ENCODE measurements at regions not wholly inside any gene's neighbourhood (a gene's known extent, or its start where the extent isn't known, plus 50 kb on each side); places are given as distances from the start of the nearest gene placed in this dataset. TPM values are rescaled to one million over a fixed set of nuclear protein-coding genes. Genes with fewer than 3 reads are reported as not detected.

DNA sequence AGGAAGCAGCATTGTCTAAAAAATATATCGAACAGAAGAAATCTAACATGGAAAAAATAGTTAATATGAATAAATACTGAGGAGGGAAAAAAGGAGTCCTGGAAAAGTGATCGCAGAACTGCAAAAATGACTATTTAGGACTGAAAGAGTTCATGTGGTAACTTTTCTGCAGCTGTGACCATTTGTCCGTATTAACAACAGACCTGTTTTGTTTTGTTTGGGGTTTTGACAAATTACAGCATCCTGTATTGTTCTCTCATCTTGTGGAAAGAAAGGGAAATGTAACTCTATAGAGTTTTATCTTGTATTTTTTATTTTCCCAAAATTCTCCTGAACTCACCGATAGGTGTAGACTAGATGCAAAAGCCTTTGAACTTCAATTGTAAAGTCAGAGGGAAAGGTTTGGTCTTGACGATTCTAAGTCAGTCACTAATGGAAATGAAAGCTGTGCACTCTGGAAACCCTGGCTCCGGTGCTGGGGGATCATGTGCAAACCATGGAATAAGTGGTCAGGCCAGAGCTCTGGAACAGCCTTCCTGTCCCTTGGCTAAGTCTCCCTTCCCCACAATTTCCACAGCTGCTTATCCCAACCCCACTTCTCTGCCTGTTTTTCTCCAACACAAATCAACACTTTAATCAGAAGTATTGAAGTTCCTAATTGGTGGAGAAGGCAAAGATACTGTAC, 51.2 kb upstream of the MARCKS start:
- Histone ChIP-seq H3K4me2 (ENCODE audit: insufficient read depth, low read length) (no peak overlapping the region), H3K9me1 (replicated peaks; ENCODE audit: control insufficient read depth, extremely low read depth, insufficient read depth, low read length) (no peaks in the 10 kb centered on the region), H3K4me1 (ENCODE audit: control insufficient read depth, extremely low read depth, insufficient read depth, low read length) (no peaks in the 10 kb centered on the region), H3K36me3 (ENCODE audit: control insufficient read depth in 2 of 2, extremely low read depth in 1 of 2, insufficient read depth in 2 of 2, low read length in 2 of 2) (no peaks in the 10 kb centered on the region), H3K4me3 (replicated peaks in 1 of 3; ENCODE audit: insufficient read depth in 1 of 3, low read depth in 1 of 3, low read length in 3 of 3) (no peak overlapping the region), H2AFZ (ENCODE audit: low read depth, low read length) (no peak overlapping the region), H3K9me3 (replicated peaks; ENCODE audit: control insufficient read depth, insufficient read depth, low read length) (no peaks in the 10 kb centered on the region), H3K27me3 (ENCODE audit: control insufficient read depth in 2 of 2, insufficient read depth in 2 of 2, low read length in 2 of 2) (no peaks in the 10 kb centered on the region), H4K20me1 (replicated peaks; ENCODE audit: control insufficient read depth, extremely low read depth, insufficient read depth, low read length) (no peaks in the 10 kb centered on the region), H3K27ac (ENCODE audit: insufficient read depth, low read depth, low read length) (no peak overlapping the region), H3K9ac (replicated peaks; ENCODE audit: extremely low read depth, insufficient read depth, low read length) (no peak overlapping the region), H3K79me2 (ENCODE audit: control insufficient read depth, insufficient read depth, low read length) (no peaks in the 10 kb centered on the region)
- TF ChIP-seq FOS (IDR thresholded peaks at IDR 0.05; ENCODE audit: borderline replicate concordance, insufficient read depth, low read length) (no peak), MYC (IDR thresholded peaks at IDR 0.05; ENCODE audit: low read depth, low read length) (no peak), POLR2AphosphoS5 (IDR thresholded peaks at IDR 0.05; ENCODE audit: insufficient read depth, low read depth, low read length) (no peak), GATA2 (IDR thresholded peaks at IDR 0.05; ENCODE audit: insufficient read depth, insufficient read length, low read depth, low read length) (no peak), POLR2A (IDR thresholded peaks at IDR 0.05; ENCODE audit: low read depth, low read length) (no peak), EZH2 (IDR thresholded peaks at IDR 0.05; ENCODE audit: borderline replicate concordance, low read depth, low read length, severe bottlenecking) (no peak), JUN (IDR thresholded peaks at IDR 0.05; ENCODE audit: borderline replicate concordance, insufficient read depth, insufficient read length, low read depth) (no peak)
- TF ChIP-seq, protein P1, sequence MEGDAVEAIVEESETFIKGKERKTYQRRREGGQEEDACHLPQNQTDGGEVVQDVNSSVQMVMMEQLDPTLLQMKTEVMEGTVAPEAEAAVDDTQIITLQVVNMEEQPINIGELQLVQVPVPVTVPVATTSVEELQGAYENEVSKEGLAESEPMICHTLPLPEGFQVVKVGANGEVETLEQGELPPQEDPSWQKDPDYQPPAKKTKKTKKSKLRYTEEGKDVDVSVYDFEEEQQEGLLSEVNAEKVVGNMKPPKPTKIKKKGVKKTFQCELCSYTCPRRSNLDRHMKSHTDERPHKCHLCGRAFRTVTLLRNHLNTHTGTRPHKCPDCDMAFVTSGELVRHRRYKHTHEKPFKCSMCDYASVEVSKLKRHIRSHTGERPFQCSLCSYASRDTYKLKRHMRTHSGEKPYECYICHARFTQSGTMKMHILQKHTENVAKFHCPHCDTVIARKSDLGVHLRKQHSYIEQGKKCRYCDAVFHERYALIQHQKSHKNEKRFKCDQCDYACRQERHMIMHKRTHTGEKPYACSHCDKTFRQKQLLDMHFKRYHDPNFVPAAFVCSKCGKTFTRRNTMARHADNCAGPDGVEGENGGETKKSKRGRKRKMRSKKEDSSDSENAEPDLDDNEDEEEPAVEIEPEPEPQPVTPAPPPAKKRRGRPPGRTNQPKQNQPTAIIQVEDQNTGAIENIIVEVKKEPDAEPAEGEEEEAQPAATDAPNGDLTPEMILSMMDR (IDR thresholded peaks at IDR 0.05; ENCODE audit: extremely low read depth in 1 of 2, insufficient read depth in 1 of 2, low read depth in 1 of 2, low read length in 2 of 2): no peak
- TF ChIP-seq, protein P2, sequence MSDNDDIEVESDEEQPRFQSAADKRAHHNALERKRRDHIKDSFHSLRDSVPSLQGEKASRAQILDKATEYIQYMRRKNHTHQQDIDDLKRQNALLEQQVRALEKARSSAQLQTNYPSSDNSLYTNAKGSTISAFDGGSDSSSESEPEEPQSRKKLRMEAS (IDR thresholded peaks at IDR 0.05; ENCODE audit: insufficient read depth, insufficient read length): no peak
- CTCF ChIA-PET: interaction anchor here (0.5 kb wide), 1 partner anchor 13 kb away, joined by 3 read pairs; no protein-coding TSS in a partner anchor
- no peak for FAIRE-seq
- no TSS peak for BruUV-seq (replicated peaks)
- dilution Hi-C loops (cut with MboI; ENCODE audit: extremely low pct_ligation_motif_present, low sequenced_read_pairs): no loop called here
- no peak for DNase-seq (ENCODE audit: low read depth, low spot score)
- intact Hi-C loops (cut with micrococcal nuclease): no loop called here
- POLR2A ChIA-PET: no interaction called here

Small RNA genes lying in the stretch of these regions (small RNA-seq; reads per million reads assigned to genes)
- not detected for gene RNU6-1163P (ENCODE audit: insufficient read depth, insufficient read length, low read depth, low replicate concordance)

All from endothelial cell of umbilical vein (primary cell).